IMR-90 (cell line): ENCODE measurements at regions not wholly inside any gene's neighbourhood (a gene's known extent, or its start where the extent isn't known, plus 50 kb on each side); places are given as distances from the start of the nearest gene placed in this dataset.
"Not testable (repeated sequence)": the region's sequence is repeated elsewhere in the genome, so short reads cannot be mapped to it uniquely, and the experiment has no call there.

Experiments used
- ATAC-seq: fragments of 200-7000 bp; cut with Tn5 transposase; 2 replicates; pipeline ENCODE4 v1.9.1; 2020; ENCODE audit warnings: low read depth, mild to moderate bottlenecking, moderate library complexity
- BruUV-seq: library from RNA; stranded (reverse); fragments of 400-500 nt; replicated peaks from 2 replicates; lab custom pipeline; 2021; lab: Mats Ljungman, UMichigan
- CTCF ChIA-PET: fragments of 300-600 bp; formaldehyde crosslinking; extraction: SDS; loops from one replicate; lab custom pipeline; 2021; ENCODE audit warnings: antibody characterized with exemption; lab: Yijun Ruan, JAX
- POLR2A ChIA-PET: fragments of 300-600 bp; sonication (Branson Sonifier 250); formaldehyde crosslinking; loops from one replicate; lab custom pipeline; 2022; ENCODE audit warnings: antibody characterized with exemption; ENCODE audit not compliant: unreplicated experiment; lab: Charles Lee
- DNase-seq: peaks from one replicate; pipeline ENCODE4 v3.0.0; 2013
- H2AFZ ChIP-seq: replicated peaks from 2 replicates; pipeline ENCODE3; 2013; ENCODE audit warnings: low read length, mild to moderate bottlenecking; ENCODE audit not compliant: poor library complexity
- H2AK5ac ChIP-seq: 2 replicates; pipeline ENCODE4 v1.6.1; 2013; ENCODE audit warnings: low read depth, low read length, inconsistent platforms
- H2AK9ac ChIP-seq: replicated peaks from 2 replicates; pipeline ENCODE3; 2013; ENCODE audit warnings: mild to moderate bottlenecking, low read depth, low read length, moderate library complexity; ENCODE audit not compliant: poor library complexity
- H2BK120ac ChIP-seq: 2 replicates; pipeline ENCODE4 v1.6.1; 2013; ENCODE audit warnings: low read depth, low read length, inconsistent platforms
- H2BK15ac ChIP-seq: 3 replicates; pipeline ENCODE4 v1.6.1; 2013; ENCODE audit warnings: low read depth, low read length, inconsistent platforms
- H2BK20ac ChIP-seq: 2 replicates; pipeline ENCODE4 v1.6.1; 2013; ENCODE audit warnings: low read depth, mild to moderate bottlenecking, inconsistent platforms, low read length, moderate library complexity
- H2BK5ac ChIP-seq: 2 replicates; pipeline ENCODE4 v1.6.1; 2013; ENCODE audit warnings: mild to moderate bottlenecking, low read depth, low read length, inconsistent platforms; ENCODE audit not compliant: poor library complexity, severe bottlenecking
- H3K14ac ChIP-seq: replicated peaks from 2 replicates; pipeline ENCODE4 v1.6.1; 2013; ENCODE audit warnings: low read depth, low read length, inconsistent platforms
- H3K18ac ChIP-seq: 2 replicates; pipeline ENCODE4 v1.6.1; 2013; ENCODE audit warnings: low read depth, low read length, control low read depth
- H3K23ac ChIP-seq: 2 replicates; pipeline ENCODE4 v1.6.1; 2013; ENCODE audit warnings: low read depth, low read length, inconsistent platforms
- H3K27ac ChIP-seq: 2 replicates; pipeline ENCODE4 v1.5.1; 2013; ENCODE audit warnings: mild to moderate bottlenecking, control low read depth, low read length; ENCODE audit not compliant: insufficient read depth
- H3K27me3 ChIP-seq: 2 replicates; pipeline ENCODE4 v1.6.1; 2013; ENCODE audit warnings: low read length; ENCODE audit not compliant: control insufficient read depth, insufficient read depth
- H3K36me3 ChIP-seq: 2 replicates; pipeline ENCODE4 v1.6.1; 2013; ENCODE audit warnings: low read length, mixed read lengths; ENCODE audit not compliant: control insufficient read depth, insufficient read depth
- H3K4ac ChIP-seq: 2 replicates; pipeline ENCODE4 v1.6.1; 2013; ENCODE audit warnings: low read depth, low read length, inconsistent platforms
- H3K4me1 ChIP-seq: 2 replicates; pipeline ENCODE4 v1.6.1; 2013; ENCODE audit warnings: low read length, mixed read lengths; ENCODE audit not compliant: control insufficient read depth, insufficient read depth
- H3K4me2 ChIP-seq: 2 replicates; pipeline ENCODE4 v1.6.1; 2013; ENCODE audit warnings: low read depth, mild to moderate bottlenecking, control low read depth, low read length, moderate library complexity
- H3K4me3 ChIP-seq: 2 replicates; pipeline ENCODE4 v1.5.1; 2013; ENCODE audit warnings: low read depth, mild to moderate bottlenecking, control low read depth, low read length, moderate library complexity; ENCODE audit not compliant: insufficient read depth
- H3K56ac ChIP-seq: 2 replicates; pipeline ENCODE4 v1.6.1; 2013; ENCODE audit warnings: low read length, inconsistent platforms; ENCODE audit not compliant: insufficient read depth; ENCODE audit errors: extremely low read depth
- H3K79me1 ChIP-seq, 2 experiments: 2 replicates each; pipeline ENCODE4 v1.6.1; 2013; ENCODE audit warnings: low read length in 2 of 2, inconsistent platforms in 1 of 2, low read depth in 1 of 2
- H3K9ac ChIP-seq: 2 replicates; pipeline ENCODE4 v1.6.1; 2013; ENCODE audit warnings: low read depth, low read length, control low read depth
- H3K9me1 ChIP-seq: 2 replicates; pipeline ENCODE4 v1.6.1; 2013; ENCODE audit warnings: low read length, inconsistent platforms; ENCODE audit not compliant: insufficient read depth
- H3K9me3 ChIP-seq: 2 replicates; pipeline ENCODE4 v1.6.1; 2013; ENCODE audit warnings: low read length; ENCODE audit not compliant: control insufficient read depth, insufficient read depth
- H4K20me1 ChIP-seq: 2 replicates; pipeline ENCODE4 v1.6.1; 2013; ENCODE audit warnings: low read length, inconsistent platforms; ENCODE audit not compliant: insufficient read depth
- H4K5ac ChIP-seq: 2 replicates; pipeline ENCODE4 v1.6.1; 2013; ENCODE audit warnings: mild to moderate bottlenecking, low read depth, low read length, control low read depth
- H4K8ac ChIP-seq, 2 experiments: 2 replicates each; pipeline ENCODE4 v1.6.1; 2013; ENCODE audit warnings: low read depth in 2 of 2, low read length in 2 of 2, control low read depth in 1 of 2, inconsistent platforms in 1 of 2
- H4K91ac ChIP-seq: 2 replicates; pipeline ENCODE4 v1.6.1; 2013; ENCODE audit warnings: low read depth, low read length, inconsistent platforms; ENCODE audit not compliant: insufficient read depth
- WGBS, 2 experiments: methylation state at CpG; one replicate each; pipeline versions ENCODE4 v1.1.5 to v1.1.7; 2013; ENCODE audit warnings: missing lambda C conversion rate in 2 of 2; ENCODE audit not compliant: insufficient read length in 1 of 2; ENCODE audit errors: extremely low coverage in 2 of 2; 5-methylcytosine and 5-hydroxymethylcytosine counted together
- dilution Hi-C: fragments of 300-500 bp; cut with HindIII; formaldehyde crosslinking; loops from one replicate; pipeline ENCODE4 v1.14.3; 2018; ENCODE audit warnings: low sequenced_read_pairs; ENCODE audit not compliant: unreplicated experiment
- in situ Hi-C: fragments of 300-500 bp; cut with MboI; formaldehyde crosslinking; loops from 3 replicates; pipeline ENCODE4 v1.14.3; 2019; ENCODE audit warnings: low sequenced_read_pairs, inconsistent platforms, mixed read lengths
- intact Hi-C: fragments of 100-400 bp; cut with micrococcal nuclease; formaldehyde crosslinking; loops from 2 replicates; pipeline ENCODE4 v1.10.0; 2022

DNA sequence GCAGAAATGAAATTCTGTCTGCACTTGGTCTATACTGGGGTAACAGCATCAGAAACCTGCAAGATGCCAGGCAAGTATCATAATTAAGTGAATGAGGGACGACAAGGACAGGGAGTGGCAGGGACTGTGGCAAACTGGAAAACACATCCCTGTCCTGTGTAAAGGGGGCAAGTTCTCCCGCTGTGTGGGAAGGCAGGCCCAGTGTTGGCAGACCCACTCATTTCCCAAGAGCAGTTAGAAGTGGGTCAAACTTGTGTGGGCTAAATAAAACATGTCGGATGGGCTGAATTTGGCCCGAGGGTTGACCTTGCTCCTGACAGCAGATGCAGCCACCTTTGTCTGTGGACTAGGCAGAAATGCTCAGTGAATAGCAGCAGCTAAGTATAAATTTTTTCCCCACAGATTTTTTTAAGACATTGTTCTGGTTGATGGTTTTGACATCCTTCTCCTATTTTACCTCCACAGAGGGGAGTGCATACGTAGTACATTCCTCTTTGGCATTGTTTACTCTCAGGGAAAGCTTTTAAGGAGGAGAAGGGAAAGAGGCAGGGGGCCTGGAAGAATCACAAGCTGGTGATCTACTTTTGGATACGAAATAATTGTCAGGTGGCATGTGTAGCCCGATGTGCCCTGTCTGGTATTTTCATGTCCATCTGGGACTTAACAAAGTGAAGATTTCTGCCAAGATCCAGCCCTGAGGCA is 72.6 kb upstream of the SEC22B start:
- H3K27ac ChIP-seq, H3K4me1 ChIP-seq, H2AK9ac ChIP-seq, H3K4me2 ChIP-seq, H2AFZ ChIP-seq, BruUV-seq, H2BK120ac ChIP-seq, H4K8ac ChIP-seq, H3K23ac ChIP-seq, H3K9me3 ChIP-seq, H3K4ac ChIP-seq, H2BK5ac ChIP-seq, DNase-seq, dilution Hi-C loops, POLR2A ChIA-PET, H3K4me3 ChIP-seq, in situ Hi-C loops, H3K27me3 ChIP-seq, H2AK5ac ChIP-seq, H2BK20ac ChIP-seq, H3K36me3 ChIP-seq, ATAC-seq, H3K9me1 ChIP-seq, intact Hi-C loops, H4K20me1 ChIP-seq, H3K18ac ChIP-seq, H3K9ac ChIP-seq, H3K56ac ChIP-seq, H4K5ac ChIP-seq, H3K14ac ChIP-seq, H4K91ac ChIP-seq, CTCF ChIA-PET, H3K79me1 ChIP-seq, H2BK15ac ChIP-seq: not testable (repeated sequence)
- no CpG with 5 or more reads among the region's 7 CpGs for WGBS, 2 experiments

GRCh38 chr1:120248203-120248602 is 71.9 kb upstream of the SEC22B start:
- H3K4me1 ChIP-seq, DNase-seq, H3K79me1 ChIP-seq, in situ Hi-C loops, H4K91ac ChIP-seq, intact Hi-C loops, H2AK5ac ChIP-seq, H3K23ac ChIP-seq, dilution Hi-C loops, H2AFZ ChIP-seq, ATAC-seq, H2BK15ac ChIP-seq, H4K20me1 ChIP-seq, H3K14ac ChIP-seq, H3K56ac ChIP-seq, H3K36me3 ChIP-seq, H4K8ac ChIP-seq, H3K9me3 ChIP-seq, H3K27me3 ChIP-seq, H3K4me2 ChIP-seq, H3K9me1 ChIP-seq, H2BK20ac ChIP-seq, H3K4me3 ChIP-seq, BruUV-seq, H3K4ac ChIP-seq, CTCF ChIA-PET, H3K27ac ChIP-seq, H2BK5ac ChIP-seq, H4K5ac ChIP-seq, H3K9ac ChIP-seq, H2BK120ac ChIP-seq, H2AK9ac ChIP-seq, H3K18ac ChIP-seq, POLR2A ChIA-PET: not testable (repeated sequence)
- no CpG with 5 or more reads among the region's 2 CpGs for WGBS, 2 experiments
